CD4-positive, alpha-beta T cell (primary cell): ENCODE measurements at regions not wholly inside any gene's neighbourhood (a gene's known extent, or its start where the extent isn't known, plus 50 kb on each side); places are given as distances from the start of the nearest gene placed in this dataset.

Source experiments
- ATAC-seq: fragments of 200-7000 bp; cut with Tn5 transposase; one replicate; pipeline ENCODE4 v1.10.0; 2022; ENCODE audit warnings: mild to moderate bottlenecking; ENCODE audit not compliant: poor library complexity
- CTCF ChIA-PET: fragments of 350-600 bp; sonication (Branson Sonifier 250); formaldehyde crosslinking; loops from one replicate; lab custom pipeline; 2021; ENCODE audit warnings: antibody characterized with exemption, inconsistent platforms; lab: Charles Lee
- POLR2A ChIA-PET: fragments of 350-600 bp; sonication (Branson Sonifier 250); formaldehyde crosslinking; loops from one replicate; lab custom pipeline; 2021; ENCODE audit warnings: antibody characterized with exemption, inconsistent platforms; lab: Charles Lee
- DNase-seq, 14 experiments: peaks; one replicate each; pipeline ENCODE4 v3.0.0-alpha.2; 2013 to 2020; ENCODE audit warnings: mixed read lengths in 2 of 14
- H3K27ac ChIP-seq, 2 donors: one replicate each; pipeline versions ENCODE4 v1.5.1 to v1.7.0; 2013; ENCODE audit warnings: low read length in 2 of 2, low read depth in 1 of 2, mild to moderate bottlenecking in 1 of 2
- H3K27me3 ChIP-seq, 2 experiments: 1 replicate in 1 of 2; 2 replicates in 1 of 2; pipeline versions ENCODE4 v1.6.1 to v1.7.0; 2013; ENCODE audit warnings: low read length in 2 of 2, control low read depth in 1 of 2, mild to moderate bottlenecking in 1 of 2, moderate library complexity in 1 of 2; ENCODE audit not compliant: insufficient read depth in 2 of 2, control insufficient read depth in 1 of 2
- H3K36me3 ChIP-seq: one replicate; pipeline ENCODE4 v1.6.1; 2013; ENCODE audit warnings: low read length, control low read depth; ENCODE audit not compliant: insufficient read depth
- H3K4me1 ChIP-seq: one replicate; pipeline ENCODE4 v1.6.1; 2013; ENCODE audit warnings: low read length, control low read depth; ENCODE audit not compliant: insufficient read depth
- H3K4me3 ChIP-seq: one replicate; pipeline ENCODE4 v1.5.1; 2013; ENCODE audit warnings: mild to moderate bottlenecking, low read length, moderate library complexity
- H3K9me3 ChIP-seq, 2 experiments: 1 replicate in 1 of 2; 2 replicates in 1 of 2; pipeline versions ENCODE4 v1.6.1 to v1.7.0; 2013; ENCODE audit warnings: low read length in 2 of 2, mild to moderate bottlenecking in 2 of 2, control low read depth in 1 of 2, moderate library complexity in 1 of 2; ENCODE audit not compliant: control insufficient read depth in 1 of 2, insufficient read depth in 1 of 2
- H3K27ac Mint-ChIP-seq: one replicate; pipeline ENCODE4 v1.8.0; 2020; ENCODE audit warnings: mixed read lengths
- H3K27me3 Mint-ChIP-seq: one replicate; pipeline ENCODE4 v1.8.0; 2021; ENCODE audit warnings: mixed read lengths
- H3K36me3 Mint-ChIP-seq: one replicate; pipeline ENCODE4 v1.8.0; 2021; ENCODE audit warnings: low read depth, mixed read lengths
- H3K4me1 Mint-ChIP-seq: one replicate; pipeline ENCODE4 v1.8.0; 2021; ENCODE audit warnings: low read depth, mixed read lengths
- H3K4me3 Mint-ChIP-seq: one replicate; pipeline ENCODE4 v1.8.0; 2020; ENCODE audit warnings: mild to moderate bottlenecking, mixed read lengths
- H3K9me3 Mint-ChIP-seq: one replicate; pipeline ENCODE4 v1.8.0; 2020; ENCODE audit warnings: mixed read lengths
- intact Hi-C, 2 experiments: fragments of 100-400 bp; cut with DNase I in 1 of 2; cut with micrococcal nuclease in 1 of 2; formaldehyde crosslinking; loops; one replicate each; pipeline versions ENCODE4 v1.15.1 to v1.9.0; 2023 to 2025; cut with DNase I, micrococcal nuclease
- TF ChIP-seq, protein P1 (sequence below): fragments of 200-600 bp; IDR thresholded peaks from one replicate; pipeline ENCODE4 v1.8.0; 2022; ENCODE audit warnings: antibody characterized with exemption, mild to moderate bottlenecking

DNA sequence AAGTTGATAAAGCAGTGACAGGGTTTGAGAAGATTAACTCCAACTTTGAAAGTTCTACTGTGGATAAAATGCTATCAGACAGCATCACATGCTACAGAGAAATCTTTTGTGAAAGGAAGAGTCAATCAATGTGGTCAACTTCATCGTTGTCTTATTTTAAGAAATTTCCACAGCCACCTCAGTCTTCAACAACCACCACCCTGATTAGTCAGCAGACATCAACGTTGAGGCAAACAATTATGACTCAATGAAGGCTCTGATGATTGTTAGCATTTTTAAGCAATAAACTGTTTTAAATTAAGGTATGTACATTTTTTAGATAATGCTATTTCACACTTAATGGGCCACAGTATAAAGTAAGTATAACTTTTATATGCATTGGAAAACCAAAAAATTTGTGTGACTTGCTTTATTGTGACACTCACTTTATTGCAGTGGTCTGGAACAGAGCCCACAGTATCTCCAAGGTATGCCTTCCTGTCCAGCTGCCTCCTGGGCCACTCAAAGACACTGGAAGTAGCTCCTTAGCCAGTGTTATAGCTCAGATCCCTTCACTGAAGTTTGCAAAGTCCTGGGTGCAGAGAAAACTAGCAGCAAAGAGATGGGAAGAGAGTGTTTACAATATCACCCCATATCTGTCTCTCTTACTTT lies 293.1 kb downstream of the ARHGAP12 start:
- POLR2A ChIA-PET: no interaction called here
- H3K4me3 ChIP-seq: no peak overlapping the region

DNA sequence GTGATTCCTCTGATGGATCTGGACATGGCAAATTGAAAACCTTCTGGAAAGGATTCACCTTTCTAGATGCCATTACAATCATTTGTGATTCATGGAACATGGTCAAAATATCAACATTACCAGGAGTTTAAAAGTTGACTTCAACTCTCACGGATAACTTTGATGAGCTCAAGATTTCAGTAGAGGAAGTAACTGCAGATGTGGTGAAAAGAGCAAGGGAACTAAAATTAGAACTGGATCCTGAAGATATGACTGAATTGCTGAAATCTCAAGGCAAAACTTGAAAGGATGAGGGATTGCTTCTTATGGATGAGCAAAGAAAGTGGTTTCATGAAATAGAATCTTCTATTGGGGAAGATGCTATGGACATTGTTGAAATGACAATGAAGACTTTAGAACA lies 293.6 kb downstream of the ARHGAP12 start:
- Mint-ChIP-seq H3K9me3 (peaks cover 10% of the 10 kb centered on the region), H3K4me1 (no peaks in the 10 kb centered on the region), H3K27ac (no peak overlapping the region), H3K27me3 (peaks cover 7% of the 10 kb centered on the region), H3K36me3 (no peaks in the 10 kb centered on the region), H3K4me3 (no peak overlapping the region)
- Histone ChIP-seq H3K27me3 (peaks cover 0 to 2% of the 10 kb centered on the region in 2 experiments), H3K36me3 (no peaks in the 10 kb centered on the region), H3K4me1 (no peaks in the 10 kb centered on the region), H3K27ac (no peak overlapping the region), H3K9me3 (no peaks in the 10 kb centered on the region), H3K4me3 (no peak overlapping the region)
- ChIA-PET CTCF (no interaction called here), POLR2A (interaction anchor here (0.6 kb wide), 1 partner anchor 848 kb away, joined by 3 read pairs; no protein-coding TSS in a partner anchor)
- DNase-seq (no peak), ATAC-seq (no peak)
- TF ChIP-seq, protein P1, sequence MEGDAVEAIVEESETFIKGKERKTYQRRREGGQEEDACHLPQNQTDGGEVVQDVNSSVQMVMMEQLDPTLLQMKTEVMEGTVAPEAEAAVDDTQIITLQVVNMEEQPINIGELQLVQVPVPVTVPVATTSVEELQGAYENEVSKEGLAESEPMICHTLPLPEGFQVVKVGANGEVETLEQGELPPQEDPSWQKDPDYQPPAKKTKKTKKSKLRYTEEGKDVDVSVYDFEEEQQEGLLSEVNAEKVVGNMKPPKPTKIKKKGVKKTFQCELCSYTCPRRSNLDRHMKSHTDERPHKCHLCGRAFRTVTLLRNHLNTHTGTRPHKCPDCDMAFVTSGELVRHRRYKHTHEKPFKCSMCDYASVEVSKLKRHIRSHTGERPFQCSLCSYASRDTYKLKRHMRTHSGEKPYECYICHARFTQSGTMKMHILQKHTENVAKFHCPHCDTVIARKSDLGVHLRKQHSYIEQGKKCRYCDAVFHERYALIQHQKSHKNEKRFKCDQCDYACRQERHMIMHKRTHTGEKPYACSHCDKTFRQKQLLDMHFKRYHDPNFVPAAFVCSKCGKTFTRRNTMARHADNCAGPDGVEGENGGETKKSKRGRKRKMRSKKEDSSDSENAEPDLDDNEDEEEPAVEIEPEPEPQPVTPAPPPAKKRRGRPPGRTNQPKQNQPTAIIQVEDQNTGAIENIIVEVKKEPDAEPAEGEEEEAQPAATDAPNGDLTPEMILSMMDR: no peak
- intact Hi-C loops: no loop called here

More for the DNA sequence above, 293.1 kb downstream of the ARHGAP12 start:
- intact Hi-C loops: no loop called here
- Mint-ChIP-seq H3K4me1 (no peaks in the 10 kb centered on the region), H3K9me3 (peaks cover 10% of the 10 kb centered on the region), H3K27me3 (peaks cover 7% of the 10 kb centered on the region), H3K36me3 (no peaks in the 10 kb centered on the region), H3K4me3 (no peak overlapping the region), H3K27ac (no peak overlapping the region)
- Histone ChIP-seq H3K27me3 (no peaks in the 10 kb centered on the region), H3K27ac (no peak overlapping the region), H3K36me3 (no peaks in the 10 kb centered on the region), H3K4me1 (no peaks in the 10 kb centered on the region), H3K9me3 (no peaks in the 10 kb centered on the region)
- DNase-seq (no peak), ATAC-seq (no peak)
- CTCF ChIA-PET: no interaction called here
- TF ChIP-seq, protein P1: no peak

DNA sequence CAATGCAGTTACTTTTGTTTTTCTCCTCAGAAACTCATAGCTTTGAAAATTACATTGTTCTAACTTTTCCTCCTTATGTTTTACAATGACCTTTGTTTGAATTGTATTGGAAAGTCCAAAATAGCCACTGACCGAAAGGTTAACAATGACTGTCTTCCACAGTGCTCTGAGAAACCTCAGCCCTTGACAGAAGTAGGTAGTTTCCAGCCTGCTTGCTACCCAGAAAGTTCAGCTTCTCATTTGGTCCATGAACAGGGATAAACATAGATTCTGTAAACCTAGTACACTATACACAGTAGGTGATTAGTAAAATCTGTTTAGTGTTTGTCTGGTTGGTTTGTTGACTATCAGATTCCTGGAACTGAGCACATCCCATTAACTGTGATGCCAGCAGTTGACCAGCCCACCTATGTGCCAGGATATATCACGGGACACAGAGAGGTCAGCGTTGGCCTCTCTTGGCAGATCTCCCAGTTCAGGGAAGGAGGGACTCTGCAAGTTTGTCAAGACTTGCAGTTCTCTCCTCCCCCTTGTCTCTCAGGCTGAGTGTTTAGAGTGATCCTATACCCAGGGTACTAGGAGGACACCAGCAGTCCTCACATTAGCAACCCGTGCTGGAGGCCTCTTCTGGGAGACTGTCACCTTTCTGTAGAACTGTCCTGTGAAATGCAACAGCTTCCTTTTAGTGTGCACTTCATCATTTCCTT lies 297.6 kb downstream of the ARHGAP12 start:
- H3K27me3 ChIP-seq: peaks cover 0 to 5% of the 10 kb centered on the region in 2 experiments
- ChIA-PET POLR2A (no interaction called here), CTCF (no interaction called here)
- peaks cover 9 to 10% of the 10 kb centered on the region in 2 experiments for H3K9me3 ChIP-seq
- Mint-ChIP-seq H3K4me1 (no peaks in the 10 kb centered on the region), H3K27ac (no peak overlapping the region), H3K4me3 (no peak overlapping the region), H3K36me3 (no peaks in the 10 kb centered on the region), H3K27me3 (peaks cover 15% of the 10 kb centered on the region), H3K9me3 (peaks cover 9% of the 10 kb centered on the region)
- H3K36me3 ChIP-seq: no peaks in the 10 kb centered on the region
- H3K4me3 ChIP-seq: no peak overlapping the region
- ATAC-seq: no peak
- no peaks in the 10 kb centered on the region for H3K4me1 ChIP-seq
- TF ChIP-seq, protein P1: no peak
- intact Hi-C loops: no loop called here
- H3K27ac ChIP-seq: no peak overlapping the region
- no peak for DNase-seq
